ENCODE measurements at regions not wholly inside any gene's neighbourhood (a gene's known extent, or its start where the extent isn't known, plus 50 kb on each side); places are given as distances from the start of the nearest gene placed in this dataset.
"Not testable (repeated sequence)": the region's sequence is repeated elsewhere in the genome, so short reads cannot be mapped to it uniquely, and the experiment has no call there.

DNA sequence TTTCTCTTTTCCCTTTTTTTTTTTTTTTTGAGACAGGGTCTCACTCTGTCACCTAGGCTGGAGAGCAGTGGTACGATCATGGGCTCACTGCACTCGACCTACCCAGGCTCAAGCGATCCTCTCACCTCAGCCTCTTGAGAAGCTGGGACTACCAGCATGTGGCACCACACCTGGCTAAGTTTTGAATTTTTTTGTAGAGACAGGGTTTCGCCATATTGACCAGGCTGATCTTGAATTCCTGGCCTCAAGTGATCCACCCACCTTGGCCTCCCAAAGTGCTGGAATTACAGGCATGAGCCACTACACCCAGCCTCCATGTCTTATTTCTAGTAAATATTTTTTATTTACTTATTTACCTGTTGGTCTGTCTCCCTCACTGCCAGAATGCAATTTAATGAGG is 165.8 kb upstream of the KCTD7 start:
- H3K36me3 Mint-ChIP-seq (ENCODE audit: low read depth); H3K9me3 Mint-ChIP-seq; CTCF ChIA-PET; POLR2A ChIA-PET; H3K4me3 Mint-ChIP-seq; DNase-seq; H3K27me3 Mint-ChIP-seq; H3K27ac Mint-ChIP-seq: not testable (repeated sequence)
- peaks cover 20% of the 10 kb centered on the region for H3K4me1 Mint-ChIP-seq

DNA sequence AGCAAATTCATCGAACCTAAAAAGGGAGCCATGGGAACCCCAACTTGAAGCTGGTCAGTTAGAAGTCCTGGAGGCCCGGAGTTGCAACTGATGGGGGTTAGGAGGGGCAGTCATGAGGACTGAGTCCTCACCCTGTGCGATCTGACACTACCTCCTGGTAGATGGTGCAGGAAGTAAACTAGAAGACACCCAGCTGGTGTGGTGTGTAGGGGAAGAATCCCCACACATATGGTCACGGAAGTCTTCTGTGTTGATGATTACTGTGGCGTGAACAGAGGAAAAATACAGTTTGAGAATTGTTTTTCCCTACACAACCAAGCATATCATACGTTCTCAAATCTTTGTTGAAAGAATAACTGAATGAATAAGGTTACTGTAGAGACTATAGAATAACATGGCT is 164.6 kb upstream of the KCTD7 start:
- Mint-ChIP-seq H3K4me1 (peaks cover 17% of the 10 kb centered on the region), H3K27me3 (no peaks in the 10 kb centered on the region), H3K36me3 (ENCODE audit: low read depth) (no peaks in the 10 kb centered on the region), H3K9me3 (peaks cover 6% of the 10 kb centered on the region), H3K27ac (peak overlapping the region; percentile 38), H3K4me3 (no peak overlapping the region)
- DNase-seq = no peak
- ChIA-PET POLR2A (no interaction called here), CTCF (interaction anchor here (1.1 kb wide), 1 partner anchor 11 kb away, joined by 3 read pairs; no protein-coding TSS in a partner anchor)

DNA sequence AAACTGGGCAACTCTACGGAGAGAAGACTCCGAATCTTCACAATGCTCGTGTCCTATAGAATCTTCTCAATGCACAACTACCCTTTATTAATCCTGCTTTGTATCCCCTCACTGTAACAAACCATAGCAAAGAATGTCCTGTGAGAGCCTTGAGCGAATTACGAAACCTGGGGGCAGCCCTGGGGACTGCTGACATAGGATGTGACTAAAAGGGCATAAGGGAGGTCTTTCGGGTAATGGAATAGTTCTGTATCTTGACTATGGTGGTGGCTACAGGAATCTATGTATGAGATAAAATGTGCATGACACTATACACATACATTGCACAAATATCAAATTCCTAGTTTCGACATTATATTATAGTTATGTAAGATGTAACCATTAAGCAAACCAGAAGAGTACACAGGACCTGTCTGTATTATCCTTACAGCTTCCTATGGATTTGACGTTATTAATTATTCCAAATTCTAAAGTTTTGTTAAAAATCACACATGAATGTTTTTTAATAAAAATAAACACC is 162.5 kb upstream of the KCTD7 start:
- peaks cover 5% of the 10 kb centered on the region for H3K9me3 Mint-ChIP-seq
- H3K27ac Mint-ChIP-seq = no peak overlapping the region
- DNase-seq = no peak
- H3K4me1 Mint-ChIP-seq = peaks cover 2% of the 10 kb centered on the region
- no peak overlapping the region for H3K4me3 Mint-ChIP-seq
- POLR2A ChIA-PET = no interaction called here
- CTCF ChIA-PET = interaction anchor here (0.6 kb wide), 1 partner anchor 21 kb away, joined by 5 read pairs; no protein-coding TSS in a partner anchor
- H3K27me3 Mint-ChIP-seq = no peaks in the 10 kb centered on the region
- H3K36me3 Mint-ChIP-seq (ENCODE audit: low read depth) = no peaks in the 10 kb centered on the region

DNA sequence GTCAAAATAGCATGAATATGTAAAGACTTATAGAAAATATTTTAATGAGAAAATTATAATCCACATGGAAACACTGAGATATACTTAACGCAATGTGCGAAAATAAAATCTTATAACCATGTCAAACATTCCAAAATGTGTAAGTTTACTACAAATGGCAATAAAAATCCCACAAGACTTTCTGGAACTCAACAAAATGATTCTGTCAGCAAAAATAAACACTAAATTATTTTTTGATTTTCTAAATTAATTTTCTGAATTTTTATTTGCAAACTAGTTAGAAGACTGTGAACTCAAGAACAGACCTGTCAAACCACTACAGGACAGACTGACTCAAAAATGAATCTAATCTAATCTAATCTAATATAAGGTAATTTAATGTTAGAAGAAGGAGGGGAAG is 160.8 kb upstream of the KCTD7 start:
- Mint-ChIP-seq H3K4me3 (no peak overlapping the region), H3K9me3 (no peaks in the 10 kb centered on the region), H3K4me1 (no peaks in the 10 kb centered on the region), H3K27ac (no peak overlapping the region), H3K36me3 (ENCODE audit: low read depth) (no peaks in the 10 kb centered on the region), H3K27me3 (no peaks in the 10 kb centered on the region)
- DNase-seq = no peak
- CTCF ChIA-PET = no interaction called here
- POLR2A ChIA-PET = no interaction called here

DNA sequence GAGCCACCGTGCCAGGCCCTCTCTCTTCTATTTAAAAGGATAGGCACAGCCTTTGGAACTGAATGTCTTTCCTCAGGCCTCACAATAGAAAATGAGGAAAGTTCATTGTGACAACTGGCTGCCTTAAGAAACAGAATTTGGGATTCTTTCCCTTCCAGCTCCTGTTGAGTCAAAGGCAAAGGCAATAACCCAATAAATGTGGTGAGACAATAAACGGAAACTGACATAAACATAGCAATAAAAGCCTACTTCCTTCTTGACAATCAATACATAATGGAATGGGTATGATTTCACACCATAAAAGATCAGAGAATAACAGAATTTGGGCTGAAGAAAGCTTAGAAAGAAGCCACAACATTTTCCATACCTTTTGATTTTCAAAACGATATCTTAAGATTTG is 155.6 kb upstream of the KCTD7 start:
- H3K27ac Mint-ChIP-seq, H3K4me3 Mint-ChIP-seq, H3K9me3 Mint-ChIP-seq, DNase-seq, POLR2A ChIA-PET, H3K27me3 Mint-ChIP-seq, CTCF ChIA-PET, H3K4me1 Mint-ChIP-seq: not testable (repeated sequence)
- H3K36me3 Mint-ChIP-seq (ENCODE audit: low read depth) = peaks cover 10% of the 10 kb centered on the region

DNA sequence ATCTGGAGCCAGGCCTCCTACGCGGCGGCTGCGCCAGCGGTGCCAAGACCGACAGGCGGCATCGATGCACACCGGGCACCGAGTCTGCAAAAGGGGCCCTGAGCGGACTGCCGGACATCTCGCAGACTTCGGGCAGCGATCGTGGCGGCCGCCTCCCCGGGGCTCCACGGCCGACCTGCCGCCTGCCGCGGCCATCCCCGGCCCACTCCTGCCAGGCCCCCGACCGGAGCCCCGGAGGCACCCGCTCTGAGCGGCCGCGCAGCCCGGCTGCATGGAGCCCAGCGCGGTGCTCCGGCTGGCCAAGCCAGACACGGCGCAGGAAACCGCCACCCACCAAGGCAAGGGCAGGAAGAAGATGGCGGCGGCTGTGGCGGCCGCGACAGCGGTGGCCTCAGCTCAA is 154.2 kb upstream of the KCTD7 start:
- H3K36me3 Mint-ChIP-seq (ENCODE audit: low read depth) = peaks cover 14% of the 10 kb centered on the region
- no peaks in the 10 kb centered on the region for H3K27me3 Mint-ChIP-seq
- H3K4me3 Mint-ChIP-seq = no peak overlapping the region
- no peak for DNase-seq
- no peaks in the 10 kb centered on the region for H3K9me3 Mint-ChIP-seq
- H3K4me1 Mint-ChIP-seq = no peaks in the 10 kb centered on the region
- no peak overlapping the region for H3K27ac Mint-ChIP-seq
- CTCF ChIA-PET = interaction anchor here (1.2 to 1.4 kb wide), 2 partner anchors 11 to 15 kb away, joined by 3 read pairs; no protein-coding TSS in a partner anchor
- POLR2A ChIA-PET = no interaction called here

DNA sequence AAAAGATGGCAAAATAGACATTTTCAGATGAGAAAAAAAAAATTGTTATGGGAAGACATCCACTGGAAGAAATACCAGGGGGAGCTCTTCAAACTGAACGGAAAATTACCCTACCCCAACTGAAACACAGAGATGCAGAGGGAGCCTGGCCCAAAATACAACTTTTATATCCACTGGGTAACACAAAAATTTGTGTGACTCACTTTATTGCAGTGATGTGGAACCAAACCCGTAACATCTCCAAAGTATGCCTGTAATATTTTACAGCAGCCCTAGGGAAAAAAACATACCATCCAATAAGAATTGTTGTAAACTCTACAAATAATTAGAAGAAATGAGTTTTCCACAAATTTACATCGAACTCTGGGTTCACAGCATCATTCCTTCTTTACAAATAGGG is 152.6 kb upstream of the KCTD7 start:
- POLR2A ChIA-PET, H3K27me3 Mint-ChIP-seq, H3K4me1 Mint-ChIP-seq, H3K27ac Mint-ChIP-seq, H3K4me3 Mint-ChIP-seq, H3K9me3 Mint-ChIP-seq, DNase-seq: not testable (repeated sequence)
- CTCF ChIA-PET = interaction anchor here (0.6 to 0.7 kb wide), 2 partner anchors 298 to 390 kb away, joined by 3 read pairs; no protein-coding TSS in a partner anchor
- H3K36me3 Mint-ChIP-seq (ENCODE audit: low read depth) = peaks cover 16% of the 10 kb centered on the region

DNA sequence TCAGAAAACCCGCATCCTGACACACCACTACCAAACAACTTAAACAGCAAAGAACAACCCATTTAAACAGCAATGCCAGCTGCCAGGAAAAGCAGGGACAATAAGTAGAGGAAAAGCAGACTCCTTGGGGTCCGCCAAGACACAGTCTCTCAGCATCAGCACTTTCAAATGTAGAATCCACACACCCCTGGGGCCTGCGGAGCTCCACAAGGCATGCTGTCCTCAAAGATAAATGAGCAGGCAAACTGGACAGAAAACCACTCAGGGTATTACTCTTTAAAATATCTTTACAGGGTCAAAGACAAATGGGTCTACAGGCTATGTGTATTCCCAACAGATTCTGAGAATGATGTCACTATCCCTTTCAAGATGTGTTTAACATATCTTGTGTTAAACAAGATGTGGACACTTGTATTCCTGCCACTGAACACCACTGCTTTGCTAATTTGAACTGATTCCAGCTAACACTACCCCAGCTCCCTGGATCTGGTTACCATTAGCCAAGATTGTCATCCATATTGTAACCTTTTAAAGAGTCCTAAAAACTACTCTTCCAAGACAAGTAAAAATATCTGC is 150.8 kb upstream of the KCTD7 start:
- DNase-seq, H3K4me3 Mint-ChIP-seq, H3K4me1 Mint-ChIP-seq: not testable (repeated sequence)

DNA sequence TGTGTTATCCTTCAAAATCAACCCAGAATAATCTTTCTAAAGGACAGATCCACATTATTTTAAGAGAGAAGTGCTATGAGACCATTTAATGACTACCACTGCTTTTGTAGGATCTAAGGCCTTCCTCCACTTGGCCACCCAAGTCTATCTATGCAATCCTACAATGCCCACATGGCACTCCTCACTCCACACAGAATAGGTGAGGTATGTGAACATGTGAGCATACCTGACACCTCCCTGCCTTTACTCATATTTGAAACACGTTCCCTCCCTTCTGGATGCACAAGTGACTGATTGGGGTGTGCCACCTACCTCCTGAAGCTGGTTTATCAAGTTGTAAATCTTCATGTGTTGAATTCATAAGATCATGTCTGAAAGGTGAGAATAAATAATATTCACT is 147.5 kb upstream of the KCTD7 start:
- POLR2A ChIA-PET, H3K9me3 Mint-ChIP-seq, H3K4me1 Mint-ChIP-seq, H3K4me3 Mint-ChIP-seq, DNase-seq, H3K27me3 Mint-ChIP-seq, H3K27ac Mint-ChIP-seq: not testable (repeated sequence)
- CTCF ChIA-PET = interaction anchor here (1.8 kb wide), 1 partner anchor 13 kb away, joined by 5 read pairs; no protein-coding TSS in a partner anchor
- peaks cover 24% of the 10 kb centered on the region for H3K36me3 Mint-ChIP-seq (ENCODE audit: low read depth)

More for the DNA sequence above, 150.8 kb upstream of the KCTD7 start:
- POLR2A ChIA-PET, H3K27ac Mint-ChIP-seq, H3K9me3 Mint-ChIP-seq, H3K27me3 Mint-ChIP-seq: not testable (repeated sequence)
- CTCF ChIA-PET = interaction anchor here (0.6 to 1.3 kb wide), 2 partner anchors 16 to 78 kb away, joined by 3 read pairs; no protein-coding TSS in a partner anchor
- peaks cover 21% of the 10 kb centered on the region for H3K36me3 Mint-ChIP-seq (ENCODE audit: low read depth)

DNA sequence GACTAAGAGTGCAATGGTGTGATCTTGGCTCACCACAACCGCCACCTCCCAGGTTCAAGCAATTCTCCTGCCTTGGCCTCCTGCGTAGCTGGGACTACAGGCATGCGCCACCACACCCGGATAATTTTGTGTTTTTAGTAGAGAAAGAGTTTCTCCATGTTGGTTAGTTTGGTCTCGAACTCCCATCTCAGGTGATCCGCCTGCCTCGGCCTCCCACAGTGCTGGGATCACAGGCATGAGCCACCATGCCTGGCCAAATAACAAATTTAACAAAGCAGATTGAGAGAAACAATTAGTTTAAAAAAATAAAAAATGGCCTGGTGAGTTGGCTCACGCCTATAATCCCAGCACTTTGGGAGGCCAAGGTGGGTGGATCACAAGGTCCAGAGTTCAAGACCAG is 139.6 kb upstream of the KCTD7 start:
- H3K9me3 Mint-ChIP-seq; H3K4me3 Mint-ChIP-seq; DNase-seq; CTCF ChIA-PET; H3K27ac Mint-ChIP-seq; H3K27me3 Mint-ChIP-seq; H3K36me3 Mint-ChIP-seq (ENCODE audit: low read depth): not testable (repeated sequence)
- POLR2A ChIA-PET = interaction anchor here (0.6 kb wide), 1 partner anchor 16 kb away, joined by 3 read pairs; no protein-coding TSS in a partner anchor
- peaks cover 16% of the 10 kb centered on the region for H3K4me1 Mint-ChIP-seq

DNA sequence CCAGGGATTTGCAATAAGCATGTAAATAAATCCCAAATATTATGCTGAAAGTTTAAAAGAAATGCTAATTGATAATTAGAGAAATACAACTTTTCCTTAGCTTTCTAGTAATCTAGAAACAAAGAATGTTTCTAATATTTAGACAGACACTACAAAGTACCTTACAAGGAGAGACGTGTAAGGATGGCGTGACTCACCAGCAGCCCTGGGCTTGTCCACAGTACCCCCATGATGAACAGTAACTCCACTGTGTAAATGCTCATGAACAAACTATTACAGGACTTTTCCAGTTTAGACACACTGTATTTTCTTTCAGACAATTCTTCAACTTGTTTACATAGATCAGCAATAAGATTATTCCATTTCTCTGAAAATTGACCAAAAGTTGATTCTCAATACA is 138.9 kb upstream of the KCTD7 start:
- H3K4me1 Mint-ChIP-seq = peaks cover 18% of the 10 kb centered on the region
- H3K9me3 Mint-ChIP-seq; H3K27ac Mint-ChIP-seq; POLR2A ChIA-PET; DNase-seq; H3K27me3 Mint-ChIP-seq; H3K4me3 Mint-ChIP-seq; H3K36me3 Mint-ChIP-seq (ENCODE audit: low read depth): not testable (repeated sequence)
- CTCF ChIA-PET = interaction anchor here (0.6 kb wide), 1 partner anchor 431 kb away, joined by 4 read pairs; the partner anchor contains the start of gene TMEM248

DNA sequence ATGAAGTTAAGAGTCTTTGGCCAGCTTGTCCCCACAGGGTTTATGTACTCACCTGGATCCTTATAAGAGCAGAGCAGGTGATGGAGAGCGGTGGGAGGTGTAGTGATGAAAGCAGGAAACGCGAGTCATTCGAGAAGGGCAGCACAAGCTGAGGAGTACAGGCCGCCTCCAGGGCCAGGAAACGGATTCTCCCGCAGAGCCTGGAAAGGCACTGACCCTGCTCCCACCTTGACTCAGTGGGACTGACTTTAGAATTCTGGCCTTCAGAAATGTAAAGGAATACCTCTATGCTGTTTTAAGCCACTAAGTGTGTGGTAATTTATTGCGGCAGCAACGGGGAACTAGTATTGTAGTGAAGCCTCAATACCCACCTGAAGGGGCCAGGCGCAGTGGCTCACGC is 137.7 kb upstream of the KCTD7 start:
- not testable (repeated sequence) for DNase-seq

DNA sequence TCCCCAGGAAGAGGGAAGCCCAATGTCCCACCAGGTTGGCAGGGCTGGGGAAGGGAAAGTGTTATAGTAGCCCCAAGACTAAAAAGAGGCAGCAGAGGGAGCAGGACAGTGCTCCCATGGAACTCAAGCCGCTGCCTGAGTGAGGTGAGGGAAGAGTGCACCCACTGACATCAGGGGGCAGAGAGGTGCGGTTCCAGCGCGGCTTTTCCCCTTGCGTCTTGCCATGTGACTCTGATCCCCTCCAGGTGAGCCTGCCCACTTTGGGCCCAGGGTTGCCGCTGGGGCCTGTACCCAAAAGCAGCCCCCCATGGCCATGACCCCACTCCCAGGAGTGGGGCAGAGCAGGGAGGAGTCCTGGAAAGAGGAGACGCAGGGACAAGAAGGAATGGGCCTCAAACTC is 136.3 kb upstream of the KCTD7 start:
- peaks cover 20% of the 10 kb centered on the region for H3K4me1 Mint-ChIP-seq
- POLR2A ChIA-PET = not testable (repeated sequence)

More for the DNA sequence above, 137.7 kb upstream of the KCTD7 start:
- H3K27ac Mint-ChIP-seq; H3K36me3 Mint-ChIP-seq (ENCODE audit: low read depth); CTCF ChIA-PET; H3K9me3 Mint-ChIP-seq; POLR2A ChIA-PET; H3K27me3 Mint-ChIP-seq: not testable (repeated sequence)
- Mint-ChIP-seq H3K4me3 (peak overlapping the region; percentile 22), H3K4me1 (peaks cover 20% of the 10 kb centered on the region)

More for the DNA sequence above, 136.3 kb upstream of the KCTD7 start:
- peak overlapping the region; percentile 81 for H3K4me3 Mint-ChIP-seq
- H3K27me3 Mint-ChIP-seq; H3K9me3 Mint-ChIP-seq; DNase-seq; CTCF ChIA-PET; H3K36me3 Mint-ChIP-seq (ENCODE audit: low read depth): not testable (repeated sequence)
- peak overlapping the region; percentile 96 for H3K27ac Mint-ChIP-seq

Measured in activated CD4-positive, alpha-beta T cell treated with anti-CD3 and anti-CD28 coated beads, Interleukin-2, amount 10 ng/mL, durations not matched to agents 7 days and 5 days (primary cell).